ENCODE measurements at regions not wholly inside any gene's neighbourhood (a gene's known extent, or its start where the extent isn't known, plus 50 kb on each side); places are given as distances from the start of the nearest gene placed in this dataset.
"Not testable (repeated sequence)": the region's sequence is repeated elsewhere in the genome, so short reads cannot be mapped to it uniquely, and the experiment has no call there.

DNA sequence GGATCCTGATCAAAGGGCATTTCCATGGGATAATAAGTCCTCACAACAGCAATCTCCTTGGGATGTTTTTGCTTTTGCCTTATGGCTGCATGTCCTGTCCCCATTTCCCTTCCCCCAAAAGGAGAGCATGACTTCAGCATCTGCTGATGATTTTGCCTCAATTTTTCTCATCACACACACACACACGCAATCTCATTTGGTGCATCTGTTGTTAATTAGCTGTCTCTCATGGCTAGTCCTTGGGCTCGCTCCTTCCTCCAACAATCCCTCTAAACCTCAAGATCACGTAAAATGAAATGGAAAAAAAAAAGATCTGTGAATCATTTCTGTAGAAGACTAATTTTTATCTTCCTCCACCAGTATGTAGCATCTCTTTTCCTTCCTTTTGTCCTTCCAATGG lies 153.6 kb downstream of the RBMX2 start:
- DNase-seq: no peak

DNA sequence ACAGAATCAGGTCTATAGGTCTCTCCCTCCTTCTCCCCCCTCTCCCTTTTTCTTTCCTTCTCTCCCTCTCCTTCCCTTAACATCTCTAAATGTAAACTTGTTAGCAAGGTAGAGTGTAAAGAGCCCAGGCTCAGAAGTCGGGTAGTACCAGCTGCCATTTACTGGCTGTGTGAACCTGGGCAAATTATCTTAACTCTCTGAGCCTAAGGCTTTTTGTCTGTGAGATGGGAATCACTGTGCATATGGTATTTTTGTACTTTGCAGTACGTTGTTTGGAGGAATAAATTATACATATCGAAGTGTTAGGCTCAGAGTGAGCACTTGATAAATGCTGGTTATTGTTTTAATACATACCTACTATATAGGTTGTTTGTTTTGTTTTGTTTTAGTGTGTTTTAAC lies 154.0 kb downstream of the RBMX2 start:
- no peak for DNase-seq

DNA sequence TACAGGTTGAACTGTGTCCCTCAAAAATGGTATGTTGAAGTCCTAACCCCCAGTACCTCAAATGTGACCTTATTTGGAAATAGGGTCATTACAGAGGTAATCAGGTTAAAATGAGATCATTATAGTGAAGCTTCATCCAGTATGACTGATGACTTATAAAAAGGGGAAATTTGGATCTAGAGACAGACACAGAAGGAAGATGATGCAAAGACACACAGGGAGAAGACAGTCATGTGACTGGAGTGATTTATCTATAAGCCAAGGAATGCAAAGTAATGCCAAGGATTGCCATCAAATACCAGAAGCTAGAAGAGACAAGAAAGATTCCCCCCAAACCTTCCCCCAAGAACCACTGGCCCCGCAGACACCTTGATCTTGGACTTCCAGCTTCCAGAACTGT lies 155.2 kb downstream of the RBMX2 start:
- DNase-seq: no peak

DNA sequence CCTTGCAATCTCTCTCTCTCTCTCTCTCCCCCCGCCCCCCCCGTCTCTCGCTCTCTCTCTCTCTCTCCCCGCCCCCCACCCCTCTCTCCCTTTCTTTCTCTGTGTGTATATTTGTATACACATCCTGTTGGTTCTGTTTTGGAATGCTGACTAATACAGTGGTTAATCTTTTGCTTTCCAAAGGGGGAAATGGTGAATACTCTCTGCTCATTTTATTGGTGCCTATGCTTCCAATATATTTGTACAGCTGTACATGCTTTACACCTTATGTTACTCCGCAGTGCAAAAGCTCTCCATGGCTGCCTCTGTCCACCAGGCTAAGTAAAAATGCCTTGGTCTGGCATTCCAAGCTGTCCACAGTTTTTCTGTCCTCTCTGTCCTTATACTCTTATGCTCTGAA lies 158.8 kb downstream of the RBMX2 start:
- no peak for DNase-seq

DNA sequence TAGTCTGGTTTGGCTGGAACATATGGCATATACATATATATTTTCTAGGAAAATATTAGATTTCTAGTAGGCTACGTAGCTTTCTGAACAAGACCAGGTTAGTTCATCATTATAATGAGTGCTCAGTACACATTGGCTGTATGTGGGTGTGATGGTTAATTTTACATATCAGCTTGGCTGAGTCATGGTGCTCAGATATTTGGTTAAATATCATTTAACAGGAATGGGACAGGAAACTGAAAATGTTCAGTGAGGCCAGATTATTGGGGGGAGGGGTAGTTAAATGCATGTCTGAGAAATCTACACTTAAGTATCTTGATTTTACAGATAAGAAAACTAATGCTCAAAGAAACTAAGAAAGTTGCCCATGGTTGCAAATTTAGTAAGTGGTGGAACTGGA lies 160.1 kb downstream of the RBMX2 start:
- DNase-seq: no peak

DNA sequence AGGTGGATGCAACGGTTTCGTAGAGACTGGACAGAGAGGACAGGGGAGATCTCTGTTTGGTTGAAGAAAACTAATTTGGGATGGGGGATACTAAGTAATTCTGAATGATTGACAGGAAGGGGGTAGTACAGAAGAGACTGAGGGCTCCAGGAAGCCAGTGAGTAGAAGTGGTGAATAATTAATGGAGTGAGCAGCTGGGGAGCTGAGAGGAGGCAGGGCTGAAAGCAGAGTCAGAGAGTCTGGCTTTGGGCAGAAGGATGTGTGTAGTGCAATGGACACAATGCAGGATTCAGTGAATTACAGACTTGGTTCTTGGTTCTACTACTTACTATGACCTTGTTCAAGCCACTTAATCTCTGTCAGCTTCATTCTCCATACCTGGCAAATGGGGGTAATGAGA lies 161.7 kb downstream of the RBMX2 start:
- DNase-seq: no peak

DNA sequence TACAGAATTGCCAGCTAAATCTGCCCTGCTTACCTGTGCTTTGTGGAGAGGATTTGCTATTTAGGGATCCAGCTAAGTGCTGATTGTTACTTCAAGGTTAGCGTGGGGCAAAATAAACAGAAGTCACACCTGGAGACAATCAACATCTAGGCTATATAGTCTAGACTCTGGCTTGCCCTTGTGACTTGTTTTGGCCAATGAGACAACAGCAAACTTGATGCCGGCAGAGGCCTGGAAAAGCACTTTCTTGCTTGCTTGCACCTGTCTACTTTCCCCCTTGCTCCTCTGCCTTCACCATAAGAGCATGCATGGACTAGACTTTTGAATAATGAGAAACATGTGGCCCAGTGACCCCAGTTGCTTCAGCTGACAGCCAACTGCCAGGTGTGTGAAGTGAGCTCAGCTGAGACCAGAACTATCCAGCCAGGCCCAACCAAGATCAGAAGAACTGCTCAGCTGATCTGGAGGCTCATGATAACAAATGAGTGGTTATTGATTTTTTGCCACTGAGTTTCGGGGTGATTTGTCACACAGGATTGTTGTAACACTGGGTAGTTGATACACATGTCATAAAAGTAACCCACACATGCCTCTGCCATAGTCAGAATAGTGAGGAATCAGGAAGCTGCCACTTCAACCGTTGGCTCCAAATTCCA lies 164.4 kb downstream of the RBMX2 start:
- DNase-seq: no peak

DNA sequence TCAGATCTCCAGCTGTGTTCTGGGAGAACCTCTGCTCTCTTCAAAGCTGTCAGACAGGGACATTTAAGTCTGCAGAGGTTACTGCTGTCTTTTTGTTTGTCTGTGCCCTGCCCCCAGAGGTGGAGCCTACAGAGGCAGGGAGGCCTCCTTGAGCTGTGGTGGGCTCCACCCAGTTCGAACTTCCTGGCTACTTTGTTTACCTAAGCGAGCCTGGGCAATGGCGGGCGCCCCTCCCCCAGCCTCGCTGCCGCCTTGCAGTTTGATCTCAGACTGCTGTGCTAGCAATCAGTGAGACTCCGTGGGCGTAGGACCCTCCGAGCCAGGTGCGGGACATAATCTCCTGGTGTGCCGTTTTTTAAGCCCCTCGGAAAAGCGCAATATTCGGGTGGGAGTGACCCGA lies 171.2 kb downstream of the RBMX2 start:
- not testable (repeated sequence) for DNase-seq

Data from activated naive CD4-positive, alpha-beta T cell treated with anti-CD3 and anti-CD28 coated beads, Interleukin-2, amount 50 U/mL, for 16 hours (primary cell).